ENCODE measurements at regions not wholly inside any gene's neighbourhood (a gene's known extent, or its start where the extent isn't known, plus 50 kb on each side); places are given as distances from the start of the nearest gene placed in this dataset.
A peak's percentile ranks its signal among the peaks of the same experiment; 100 is the strongest.
"Not testable (repeated sequence)": the region's sequence is repeated elsewhere in the genome, so short reads cannot be mapped to it uniquely, and the experiment has no call there.

DNA sequence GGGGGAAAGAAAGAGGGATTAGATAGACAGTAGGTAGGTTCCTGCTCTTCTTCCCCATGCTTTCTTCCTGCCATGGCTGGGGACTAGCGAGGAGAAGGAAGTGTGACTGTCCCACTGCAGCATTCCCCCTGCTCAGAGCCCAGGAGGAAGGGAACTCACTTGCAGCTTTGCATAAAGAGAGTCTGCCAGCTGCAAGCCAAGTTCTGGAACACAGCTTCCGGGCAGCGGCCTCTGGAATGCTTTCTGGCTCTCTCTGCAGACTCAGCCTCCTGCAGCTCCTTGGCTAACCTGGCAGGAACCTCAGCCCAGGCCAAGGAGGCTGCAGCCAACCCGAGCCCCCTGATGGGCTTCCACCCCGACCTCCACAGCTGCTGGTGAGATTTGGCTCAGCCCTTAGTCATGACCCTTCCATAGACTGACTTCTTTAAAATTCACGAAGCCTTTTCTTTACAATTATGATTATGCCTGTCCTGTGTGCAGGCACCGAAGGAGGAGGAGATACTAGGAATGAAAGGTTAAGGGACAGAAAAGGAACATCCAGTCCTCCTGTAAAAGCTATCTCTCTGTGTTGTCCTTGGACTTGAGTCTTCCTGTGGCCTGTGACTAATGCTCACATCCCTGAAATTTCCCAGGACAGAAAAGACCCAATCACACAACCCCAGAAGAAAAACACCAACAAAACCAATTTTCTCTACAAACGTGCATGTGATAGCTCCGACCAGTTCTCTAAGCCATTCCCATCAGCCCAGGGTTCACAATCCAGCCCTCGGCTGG is 108.2 kb upstream of the OLIG2 start:
- H3K4me1 Mint-ChIP-seq (ENCODE audit: low read depth) = peaks cover 28% of the 10 kb centered on the region
- no peaks in the 10 kb centered on the region for H3K36me3 Mint-ChIP-seq (ENCODE audit: low read depth)
- intact Hi-C loops (cut with micrococcal nuclease) = no loop called here
- no peak overlapping the region for H3K4me3 Mint-ChIP-seq
- H3K27ac Mint-ChIP-seq = no peak overlapping the region
- DNase-seq = no peak
- H3K9me3 Mint-ChIP-seq = no peaks in the 10 kb centered on the region
- no peaks in the 10 kb centered on the region for H3K27me3 Mint-ChIP-seq (ENCODE audit: low read depth)
- CTCF ChIA-PET = interaction anchor here (0.6 to 3.0 kb wide), 7 partner anchors 8 to 279 kb away, joined by 3 to 17 read pairs (median 3); no protein-coding TSS in a partner anchor

DNA sequence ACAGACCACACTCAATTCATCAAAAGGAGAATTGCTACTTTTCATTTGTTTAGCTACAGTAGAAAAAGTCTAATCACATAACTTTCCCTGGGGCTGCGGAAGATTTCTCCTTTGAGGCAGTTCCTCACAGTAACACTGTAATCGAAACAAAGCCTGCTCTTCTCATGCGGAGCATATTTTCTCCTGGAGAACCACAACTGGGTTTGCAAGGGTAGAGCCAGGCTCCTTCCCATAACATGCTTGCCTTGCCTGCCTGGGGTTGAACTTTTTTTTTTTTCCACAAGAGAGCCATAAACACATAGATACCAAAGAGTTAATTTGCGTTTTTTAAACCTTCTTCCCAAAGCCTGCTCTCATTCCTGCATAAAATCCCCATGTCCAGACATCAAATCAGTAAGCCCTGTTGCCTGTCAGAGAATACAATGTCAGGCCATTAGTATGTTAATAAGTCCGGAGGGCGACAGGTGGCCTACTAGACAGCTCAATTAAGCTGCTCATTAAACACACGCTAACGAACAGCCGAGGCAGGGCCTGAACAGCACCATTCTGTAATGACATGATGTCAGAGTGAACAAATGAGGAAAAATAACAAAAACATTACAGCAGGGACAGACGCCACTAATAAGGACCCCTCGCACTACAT is 107.1 kb upstream of the OLIG2 start:
- Mint-ChIP-seq H3K4me1 (ENCODE audit: low read depth) (peaks cover 27% of the 10 kb centered on the region), H3K27me3 (ENCODE audit: low read depth) (no peaks in the 10 kb centered on the region), H3K27ac (no peak overlapping the region), H3K36me3 (ENCODE audit: low read depth) (no peaks in the 10 kb centered on the region), H3K4me3 (no peak overlapping the region), H3K9me3 (no peaks in the 10 kb centered on the region)
- intact Hi-C loops (cut with micrococcal nuclease) = no loop called here
- CTCF ChIA-PET = interaction anchor here (0.6 to 1.7 kb wide), 3 partner anchors 22 to 64 kb away, joined by 3 to 6 read pairs (median 6); no protein-coding TSS in a partner anchor
- no peak for DNase-seq

DNA sequence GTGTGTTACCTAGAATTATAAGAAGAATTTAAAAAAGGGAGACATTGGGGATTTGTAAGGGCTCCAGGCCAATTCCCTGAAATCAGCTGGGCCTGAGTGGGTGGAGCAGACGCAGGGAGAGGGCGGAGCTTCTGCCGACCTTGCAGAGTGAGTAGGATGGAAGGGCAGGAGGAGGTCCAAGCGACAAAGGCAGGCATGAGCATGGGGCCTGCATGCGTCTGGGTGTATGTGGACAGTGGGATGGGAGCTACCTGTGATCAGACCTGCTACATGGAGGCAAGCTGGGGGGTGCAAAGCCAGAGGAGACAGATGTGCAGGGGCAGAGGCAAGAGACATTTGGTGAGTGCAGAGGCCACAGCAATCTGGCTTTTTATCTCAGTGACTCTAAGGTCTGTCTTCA is 105.3 kb upstream of the OLIG2 start:
- no peak overlapping the region for H3K27ac Mint-ChIP-seq
- H3K9me3 Mint-ChIP-seq = peaks cover 11% of the 10 kb centered on the region
- H3K4me3 Mint-ChIP-seq = no peak overlapping the region
- DNase-seq = no peak
- peaks cover 2% of the 10 kb centered on the region for H3K36me3 Mint-ChIP-seq (ENCODE audit: low read depth)
- CTCF ChIA-PET = interaction anchor here (0.7 to 1.0 kb wide), 2 partner anchors 167 to 277 kb away, joined by 3 to 4 read pairs; no protein-coding TSS in a partner anchor
- no peaks in the 10 kb centered on the region for H3K27me3 Mint-ChIP-seq (ENCODE audit: low read depth)
- H3K4me1 Mint-ChIP-seq (ENCODE audit: low read depth) = peaks cover 10% of the 10 kb centered on the region
- intact Hi-C loops (cut with micrococcal nuclease) = no loop called here

DNA sequence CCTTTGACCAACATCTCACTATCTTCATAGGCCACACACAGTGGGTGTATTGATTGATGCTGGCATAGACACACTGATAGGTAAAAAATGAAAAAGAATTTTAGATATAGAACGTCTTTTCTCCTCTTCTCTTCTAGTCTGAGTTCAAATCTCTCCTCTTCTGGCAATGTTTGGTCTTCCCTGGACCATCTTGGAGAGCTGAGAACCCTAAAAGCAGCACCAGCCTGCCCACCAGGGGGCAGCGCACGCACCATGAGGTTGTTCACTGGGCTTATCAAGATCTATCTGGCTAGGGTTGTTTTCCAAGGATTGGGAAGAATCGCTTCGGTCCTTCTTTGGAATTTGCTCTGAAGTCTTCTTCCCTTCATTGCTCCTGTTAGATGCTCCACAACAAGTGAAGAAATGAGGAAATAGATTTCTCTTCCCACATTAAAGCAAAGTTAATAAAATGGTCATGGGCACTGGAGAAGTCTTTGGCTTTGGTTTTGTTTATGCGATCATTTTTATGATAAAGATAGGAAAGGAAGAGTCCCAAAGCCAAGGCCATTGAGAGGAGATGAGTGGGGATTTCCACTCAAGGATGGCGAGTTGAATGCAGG is 104.0 kb upstream of the OLIG2 start:
- H3K4me1 Mint-ChIP-seq (ENCODE audit: low read depth) = peaks cover 2% of the 10 kb centered on the region
- no peak overlapping the region for H3K27ac Mint-ChIP-seq
- peaks cover 18% of the 10 kb centered on the region for H3K9me3 Mint-ChIP-seq
- H3K36me3 Mint-ChIP-seq (ENCODE audit: low read depth) = peaks cover 4% of the 10 kb centered on the region
- CTCF ChIA-PET = interaction anchor here (0.8 to 2.4 kb wide), 10 partner anchors 10 to 275 kb away, joined by 3 to 18 read pairs (median 4); no protein-coding TSS in a partner anchor
- H3K4me3 Mint-ChIP-seq = no peak overlapping the region
- peak; percentile 59 for DNase-seq
- no peaks in the 10 kb centered on the region for H3K27me3 Mint-ChIP-seq (ENCODE audit: low read depth)
- intact Hi-C loops (cut with micrococcal nuclease) = loop anchor here (1.0 kb wide), 1 partner anchor 206 kb away; no protein-coding TSS in a partner anchor

DNA sequence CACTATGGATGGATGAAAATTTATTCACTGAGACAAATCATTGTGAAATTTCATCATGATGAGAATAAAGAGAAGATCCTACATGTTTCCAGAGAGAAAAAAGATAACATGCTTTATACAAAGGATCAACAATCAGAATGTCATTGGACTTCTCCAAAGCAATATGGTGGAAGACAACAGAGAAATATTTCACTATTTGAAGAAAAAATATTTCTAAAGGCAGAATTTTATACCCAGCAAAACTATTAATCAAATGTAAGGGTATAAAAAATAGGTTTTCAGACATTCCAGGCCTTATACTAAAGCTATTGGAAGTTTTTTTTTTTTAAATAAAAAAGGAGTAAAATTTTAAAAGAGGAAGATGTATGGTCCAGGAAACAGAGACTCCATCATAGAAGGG is 100.6 kb upstream of the OLIG2 start:
- H3K36me3 Mint-ChIP-seq (ENCODE audit: low read depth) = peaks cover 4% of the 10 kb centered on the region
- DNase-seq = no peak
- peaks cover 7% of the 10 kb centered on the region for H3K4me1 Mint-ChIP-seq (ENCODE audit: low read depth)
- no peak overlapping the region for H3K27ac Mint-ChIP-seq
- peaks cover 21% of the 10 kb centered on the region for H3K9me3 Mint-ChIP-seq
- H3K4me3 Mint-ChIP-seq = no peak overlapping the region
- CTCF ChIA-PET = interaction anchor here (1.1 to 1.7 kb wide), 3 partner anchors 8 to 66 kb away, joined by 3 to 7 read pairs (median 4); no protein-coding TSS in a partner anchor
- intact Hi-C loops (cut with micrococcal nuclease) = no loop called here
- H3K27me3 Mint-ChIP-seq (ENCODE audit: low read depth) = no peaks in the 10 kb centered on the region

DNA sequence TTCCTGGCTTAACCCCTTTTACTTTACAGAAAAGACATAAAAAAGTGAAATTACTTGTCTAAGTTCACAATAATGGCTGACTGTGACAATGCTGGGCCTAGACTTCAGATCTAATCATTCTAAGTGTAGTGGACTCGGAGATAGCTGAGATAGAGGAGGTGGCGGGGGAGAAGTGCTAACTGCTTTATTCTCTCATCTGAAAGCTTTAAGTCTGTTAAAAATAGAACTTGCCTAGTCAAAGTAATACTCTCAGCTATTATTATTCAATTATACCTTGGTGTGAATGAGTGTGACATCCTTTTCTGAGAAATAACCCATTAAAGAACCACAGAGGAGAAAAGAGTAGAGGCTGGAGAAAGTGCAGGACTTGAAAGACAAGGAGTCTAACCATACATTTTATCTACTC is 96.1 kb upstream of the OLIG2 start:
- Mint-ChIP-seq H3K27ac (peak overlapping the region; percentile 20), H3K4me1 (ENCODE audit: low read depth) (peaks cover 36% of the 10 kb centered on the region), H3K27me3 (ENCODE audit: low read depth) (no peaks in the 10 kb centered on the region), H3K36me3 (ENCODE audit: low read depth) (peaks cover 3% of the 10 kb centered on the region), H3K4me3 (no peak overlapping the region), H3K9me3 (peaks cover 16% of the 10 kb centered on the region)
- CTCF ChIA-PET = interaction anchor here (0.6 to 1.1 kb wide), 3 partner anchors 11 to 476 kb away, joined by 3 to 4 read pairs (median 3); no protein-coding TSS in a partner anchor
- intact Hi-C loops (cut with micrococcal nuclease) = loop anchor here (5.0 to 10.0 kb wide), 3 partner anchors 97 to 515 kb away; no protein-coding TSS in a partner anchor
- DNase-seq = peak; percentile 22

DNA sequence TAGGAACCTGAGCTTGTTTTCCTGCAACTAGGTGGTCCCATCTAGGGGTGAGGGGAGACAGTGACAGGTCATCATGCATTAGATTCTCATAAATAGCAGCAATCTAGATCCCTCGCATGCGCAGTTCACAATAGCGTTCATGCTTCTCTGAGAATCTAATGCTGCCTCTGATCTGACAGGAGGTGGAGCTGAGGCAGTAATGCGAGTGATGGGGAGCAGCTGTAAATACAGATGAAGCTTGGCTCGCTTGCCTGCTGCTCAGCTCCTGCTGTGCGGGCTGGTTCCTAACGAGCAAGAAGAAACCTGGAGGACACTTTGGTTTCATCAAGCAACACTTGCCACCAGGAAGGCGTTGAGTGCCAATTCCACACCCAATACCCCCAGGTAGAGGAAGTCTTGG is 95.1 kb upstream of the OLIG2 start:
- Mint-ChIP-seq H3K4me3 (no peak overlapping the region), H3K9me3 (peaks cover 9% of the 10 kb centered on the region), H3K27me3 (ENCODE audit: low read depth) (no peaks in the 10 kb centered on the region), H3K36me3 (ENCODE audit: low read depth) (peaks cover 1% of the 10 kb centered on the region), H3K27ac (no peak overlapping the region), H3K4me1 (ENCODE audit: low read depth) (peaks cover 36% of the 10 kb centered on the region)
- intact Hi-C loops (cut with micrococcal nuclease) = loop anchor here (5.0 to 10.0 kb wide), 3 partner anchors 98 to 514 kb away; no protein-coding TSS in a partner anchor
- CTCF ChIA-PET = interaction anchor here (0.9 to 2.5 kb wide), 4 partner anchors 8 to 14 kb away, joined by 3 to 15 read pairs (median 4); no protein-coding TSS in a partner anchor
- no peak for DNase-seq

DNA sequence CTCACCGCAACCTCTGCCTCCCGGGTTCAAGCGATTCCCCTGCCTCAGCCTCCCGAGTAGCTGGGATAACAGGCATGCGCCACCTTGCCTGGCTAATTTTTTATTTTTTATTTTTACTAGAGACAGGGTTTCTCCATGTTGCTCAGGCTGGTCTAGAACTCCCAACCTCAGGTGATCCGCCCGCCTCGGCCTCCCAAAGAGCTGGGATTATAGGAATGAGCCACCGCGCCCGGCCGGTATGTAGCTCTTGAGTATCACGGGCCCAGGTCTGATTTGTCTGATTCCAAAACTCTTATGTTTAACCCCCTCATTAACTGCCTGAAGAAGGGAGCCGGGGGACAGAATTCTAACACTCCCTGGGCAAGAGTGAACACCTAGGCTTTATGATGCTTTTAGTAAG is 91.7 kb upstream of the OLIG2 start:
- not testable (repeated sequence) for H3K4me3 Mint-ChIP-seq; DNase-seq; H3K27ac Mint-ChIP-seq; H3K36me3 Mint-ChIP-seq (ENCODE audit: low read depth); H3K9me3 Mint-ChIP-seq; H3K27me3 Mint-ChIP-seq (ENCODE audit: low read depth)
- CTCF ChIA-PET = interaction anchor here (0.6 to 1.2 kb wide), 2 partner anchors 263 to 271 kb away, joined by 3 read pairs; no protein-coding TSS in a partner anchor
- H3K4me1 Mint-ChIP-seq (ENCODE audit: low read depth) = peaks cover 36% of the 10 kb centered on the region
- intact Hi-C loops (cut with micrococcal nuclease) = loop anchor here (5.0 to 10.0 kb wide), 3 partner anchors 102 to 511 kb away; no protein-coding TSS in a partner anchor

DNA sequence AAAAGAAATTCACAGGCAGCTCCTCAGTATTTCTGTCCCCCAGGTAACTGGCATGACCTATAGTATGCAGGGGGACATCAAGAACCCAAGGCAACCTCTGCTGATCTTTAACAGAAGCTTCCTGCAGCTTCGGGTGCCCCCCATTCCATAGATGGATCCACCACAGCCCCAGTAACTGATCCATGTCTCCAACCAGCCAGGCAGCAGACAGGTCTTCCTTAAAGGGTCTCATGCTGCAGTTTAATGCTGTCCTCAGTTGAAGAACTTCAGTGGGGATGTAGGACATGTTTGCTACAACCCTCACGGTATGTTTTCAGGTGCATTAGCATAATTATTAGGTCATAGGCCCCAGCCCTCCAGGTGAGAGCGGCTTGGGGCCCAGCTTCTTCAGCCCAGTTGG is 90.9 kb upstream of the OLIG2 start:
- no peak overlapping the region for H3K27ac Mint-ChIP-seq
- no peaks in the 10 kb centered on the region for H3K9me3 Mint-ChIP-seq
- no peak overlapping the region for H3K4me3 Mint-ChIP-seq
- peaks cover 31% of the 10 kb centered on the region for H3K4me1 Mint-ChIP-seq (ENCODE audit: low read depth)
- intact Hi-C loops (cut with micrococcal nuclease) = loop anchor here (5.0 to 10.0 kb wide), 3 partner anchors 103 to 510 kb away; no protein-coding TSS in a partner anchor
- H3K27me3 Mint-ChIP-seq (ENCODE audit: low read depth) = no peaks in the 10 kb centered on the region
- no peak for DNase-seq
- CTCF ChIA-PET = interaction anchor here (0.6 to 1.2 kb wide), 2 partner anchors 262 to 270 kb away, joined by 3 read pairs; no protein-coding TSS in a partner anchor
- no peaks in the 10 kb centered on the region for H3K36me3 Mint-ChIP-seq (ENCODE audit: low read depth)

DNA sequence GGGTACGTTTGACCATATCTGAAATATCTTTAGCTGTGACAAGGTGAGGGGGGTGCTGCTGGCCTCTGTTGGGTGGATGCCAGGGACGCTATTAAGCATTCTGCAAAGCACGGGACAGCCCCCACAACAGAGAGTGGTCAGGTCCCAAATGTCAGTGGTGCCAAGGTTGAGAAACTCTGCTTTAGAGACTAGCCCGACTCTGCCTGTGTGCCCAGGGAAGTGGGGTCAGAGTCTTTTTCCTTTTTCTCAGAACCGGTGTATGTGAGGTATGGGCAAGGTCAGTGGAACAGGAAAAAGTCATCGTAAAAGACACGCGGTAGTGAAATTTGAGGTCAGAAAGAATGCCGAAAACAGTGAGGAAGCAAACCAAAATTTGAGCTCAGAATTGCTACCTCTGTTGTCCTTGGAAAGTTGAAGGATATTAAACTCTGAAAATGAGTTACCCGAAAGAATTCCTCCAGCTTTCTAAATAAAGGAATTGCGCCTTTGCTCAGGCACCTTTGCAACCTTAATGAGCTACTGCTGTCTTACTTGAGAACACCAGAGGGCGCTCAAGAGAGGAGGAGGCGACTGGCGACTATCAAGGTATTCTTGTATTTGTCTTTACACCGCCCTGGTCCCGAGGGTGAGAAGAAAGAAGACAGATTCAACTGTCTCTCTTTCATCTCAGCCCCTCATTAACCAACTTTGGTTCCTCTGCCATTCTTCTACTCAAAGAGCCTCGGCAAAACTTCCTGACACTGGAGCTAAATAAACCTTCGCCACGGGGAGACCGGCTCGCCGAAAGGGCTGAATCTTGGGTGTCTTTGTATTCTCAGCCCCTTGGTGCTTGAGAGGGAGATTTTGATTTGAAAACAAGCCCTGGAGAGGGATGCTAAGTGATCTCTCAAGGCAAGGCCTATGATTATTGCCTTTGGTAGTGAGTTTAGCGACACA is 85.4 kb upstream of the OLIG2 start:
- no peak overlapping the region for H3K27ac Mint-ChIP-seq
- intact Hi-C loops (cut with micrococcal nuclease) = loop anchor here (1.0 kb wide), 2 partner anchors 187 to 257 kb away; no protein-coding TSS in a partner anchor
- H3K4me3 Mint-ChIP-seq = no peak overlapping the region
- CTCF ChIA-PET = interaction anchor here (0.6 to 3.0 kb wide), 52 partner anchors 9 to 1558 kb away, joined by 3 to 18 read pairs (median 4); no protein-coding TSS in a partner anchor
- peaks cover 4% of the 10 kb centered on the region for H3K4me1 Mint-ChIP-seq (ENCODE audit: low read depth)
- H3K27me3 Mint-ChIP-seq (ENCODE audit: low read depth) = no peaks in the 10 kb centered on the region
- DNase-seq = peak; percentile 60
- no peaks in the 10 kb centered on the region for H3K9me3 Mint-ChIP-seq
- H3K36me3 Mint-ChIP-seq (ENCODE audit: low read depth) = no peaks in the 10 kb centered on the region

DNA sequence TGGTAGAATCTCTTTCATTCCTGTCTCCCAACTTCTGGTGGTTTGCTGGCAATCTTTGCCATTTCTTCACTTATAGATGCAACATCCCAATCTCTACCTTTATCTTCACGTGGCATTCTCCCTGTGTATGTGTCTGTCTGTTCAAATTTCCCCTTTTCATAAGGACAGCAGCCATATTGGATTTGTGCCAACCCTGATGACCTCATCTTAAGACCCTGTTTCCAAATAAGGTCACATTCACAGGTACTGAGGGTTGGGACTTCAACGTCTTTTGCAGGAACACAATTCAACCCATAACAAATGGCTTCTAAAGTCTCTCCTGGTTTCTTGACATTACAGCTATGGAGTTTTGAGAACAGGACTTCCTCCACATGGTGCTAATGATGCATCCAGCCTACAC is 84.5 kb upstream of the OLIG2 start:
- Mint-ChIP-seq H3K27me3 (ENCODE audit: low read depth) (no peaks in the 10 kb centered on the region), H3K27ac (no peak overlapping the region), H3K9me3 (no peaks in the 10 kb centered on the region), H3K4me3 (no peak overlapping the region), H3K36me3 (ENCODE audit: low read depth) (no peaks in the 10 kb centered on the region), H3K4me1 (ENCODE audit: low read depth) (peaks cover 4% of the 10 kb centered on the region)
- DNase-seq = no peak
- intact Hi-C loops (cut with micrococcal nuclease) = no loop called here
- CTCF ChIA-PET = interaction anchor here (1.1 to 3.0 kb wide), 16 partner anchors 8 to 257 kb away, joined by 3 to 18 read pairs (median 6); no protein-coding TSS in a partner anchor
